ENCODE measurements at regions not wholly inside any gene's neighbourhood (a gene's known extent, or its start where the extent isn't known, plus 50 kb on each side); places are given as distances from the start of the nearest gene placed in this dataset.

GRCh38 chr5:109516390-109516789 is 106.6 kb upstream of the PJA2 start:
- TF ChIP-seq POLR2A (IDR thresholded peaks at IDR 0.05; ENCODE audit: low read depth, low read length) (no peak), CTCF (IDR thresholded peaks at IDR 0.05; ENCODE audit: extremely low read depth in 1 of 2, insufficient read depth in 1 of 2, low read depth in 1 of 2, low read length in 2 of 2) (no peak), MAX (IDR thresholded peaks at IDR 0.05; ENCODE audit: insufficient read depth, insufficient read length) (no peak), EZH2 (IDR thresholded peaks at IDR 0.05; ENCODE audit: borderline replicate concordance, low read depth, low read length, severe bottlenecking) (no peak), POLR2AphosphoS5 (IDR thresholded peaks at IDR 0.05; ENCODE audit: insufficient read depth, low read depth, low read length) (no peak), GATA2 (IDR thresholded peaks at IDR 0.05; ENCODE audit: insufficient read depth, insufficient read length, low read depth, low read length) (no peak)
